K562 (cell line): ENCODE measurements at regions not wholly inside any gene's neighbourhood (a gene's known extent, or its start where the extent isn't known, plus 50 kb on each side); places are given as distances from the start of the nearest gene placed in this dataset.

ENCODE experiments used
- GTF3C2 ChIP-seq: IDR thresholded peaks from 3 replicates; pipeline ENCODE4 v1.6.1; 2011; ENCODE audit warnings: borderline replicate concordance, mild to moderate bottlenecking, moderate library complexity; ENCODE audit not compliant: insufficient read length; ENCODE audit errors: extremely low read depth
- MED1 ChIP-seq: sonication (generic); formaldehyde crosslinking; IDR thresholded peaks from 2 replicates; pipeline ENCODE4 v1.8.1; 2023; ENCODE audit warnings: missing genetic modification reagents, borderline replicate concordance
- NFE2 ChIP-seq: IDR thresholded peaks from 2 replicates; pipeline ENCODE4 v1.6.1; 2014; ENCODE audit warnings: antibody characterized with exemption, low read depth
- TAF9B ChIP-seq: fragments of 450-650 bp; IDR thresholded peaks from 2 replicates; pipeline ENCODE4 v1.6.1; 2018; ENCODE audit warnings: mild to moderate bottlenecking; ENCODE audit not compliant: partially characterized antibody
- ZFP1 ChIP-seq: fragments of 450-650 bp; formaldehyde crosslinking; IDR thresholded peaks from 2 replicates; pipeline ENCODE4 v1.4.0; 2020; ENCODE audit warnings: mild to moderate bottlenecking, mixed read lengths
- ZKSCAN8 ChIP-seq: fragments of 200-800 bp; sonication (Bioruptor generic); IDR thresholded peaks from 2 replicates; pipeline ENCODE4 v1.6.1; 2016; ENCODE audit warnings: missing genetic modification characterization, missing compliant biosample characterization
- ZNF184 ChIP-seq: sonication (generic); formaldehyde crosslinking; IDR thresholded peaks from 2 replicates; pipeline ENCODE4 v1.5.0; 2020; ENCODE audit warnings: missing genetic modification reagents
- ZNF695 ChIP-seq: fragments of 450-650 bp; formaldehyde crosslinking; IDR thresholded peaks from 2 replicates; pipeline ENCODE4 v1.4.0; 2020; ENCODE audit warnings: mild to moderate bottlenecking, moderate library complexity
- TF ChIP-seq, protein P1 (sequence below): fragments of 450-650 bp; IDR thresholded peaks from 2 replicates; pipeline ENCODE4 v1.6.1; 2016; ENCODE audit warnings: mild to moderate bottlenecking, moderate library complexity
- TF ChIP-seq, protein P2 (sequence below): IDR thresholded peaks from 2 replicates; pipeline ENCODE4 v1.6.1; 2011; ENCODE audit not compliant: insufficient read length; ENCODE audit errors: extremely low read depth

DNA sequence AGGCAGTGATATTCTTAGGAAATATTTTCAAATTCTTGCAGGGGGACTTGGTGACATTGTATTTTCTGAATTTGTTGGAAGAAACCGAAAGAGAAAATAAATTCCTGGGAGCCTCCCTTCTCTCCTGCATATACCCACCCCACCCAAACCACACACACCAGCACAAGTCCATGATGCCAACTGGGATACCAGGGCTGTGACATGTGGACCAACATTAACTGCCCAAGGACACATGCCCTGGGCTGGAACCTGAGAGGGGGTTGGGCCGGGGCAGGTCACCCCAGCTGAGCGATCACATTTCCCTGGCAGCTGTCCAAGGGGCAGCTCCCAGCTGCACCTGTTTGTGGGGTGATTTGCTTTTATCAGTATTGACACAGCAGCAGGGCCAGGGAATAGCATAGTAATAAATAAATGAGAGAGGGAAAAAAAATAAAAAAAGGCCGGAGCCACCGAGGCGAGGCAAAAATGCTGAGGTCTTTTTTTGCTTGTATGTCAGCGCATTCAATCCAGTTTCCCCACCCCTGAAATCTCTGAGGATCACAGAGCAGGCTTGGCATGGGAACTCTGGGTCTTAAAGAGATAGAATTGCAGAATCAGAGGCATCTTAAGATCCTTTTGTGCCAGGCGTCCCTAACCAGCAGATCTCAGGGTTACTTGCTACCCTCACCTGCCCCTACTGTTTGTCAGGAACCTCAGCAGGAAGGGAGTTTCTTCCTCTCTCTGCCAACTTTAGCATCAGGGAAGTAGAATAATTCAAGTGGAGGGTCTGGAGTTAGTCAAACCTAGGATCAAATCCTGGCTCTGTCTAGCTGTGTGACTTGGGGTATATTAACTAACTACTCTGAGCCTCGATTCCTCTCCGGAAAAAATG lies 66.5 kb upstream of the PIM1 start (continued):
- TF ChIP-seq, protein P1, sequence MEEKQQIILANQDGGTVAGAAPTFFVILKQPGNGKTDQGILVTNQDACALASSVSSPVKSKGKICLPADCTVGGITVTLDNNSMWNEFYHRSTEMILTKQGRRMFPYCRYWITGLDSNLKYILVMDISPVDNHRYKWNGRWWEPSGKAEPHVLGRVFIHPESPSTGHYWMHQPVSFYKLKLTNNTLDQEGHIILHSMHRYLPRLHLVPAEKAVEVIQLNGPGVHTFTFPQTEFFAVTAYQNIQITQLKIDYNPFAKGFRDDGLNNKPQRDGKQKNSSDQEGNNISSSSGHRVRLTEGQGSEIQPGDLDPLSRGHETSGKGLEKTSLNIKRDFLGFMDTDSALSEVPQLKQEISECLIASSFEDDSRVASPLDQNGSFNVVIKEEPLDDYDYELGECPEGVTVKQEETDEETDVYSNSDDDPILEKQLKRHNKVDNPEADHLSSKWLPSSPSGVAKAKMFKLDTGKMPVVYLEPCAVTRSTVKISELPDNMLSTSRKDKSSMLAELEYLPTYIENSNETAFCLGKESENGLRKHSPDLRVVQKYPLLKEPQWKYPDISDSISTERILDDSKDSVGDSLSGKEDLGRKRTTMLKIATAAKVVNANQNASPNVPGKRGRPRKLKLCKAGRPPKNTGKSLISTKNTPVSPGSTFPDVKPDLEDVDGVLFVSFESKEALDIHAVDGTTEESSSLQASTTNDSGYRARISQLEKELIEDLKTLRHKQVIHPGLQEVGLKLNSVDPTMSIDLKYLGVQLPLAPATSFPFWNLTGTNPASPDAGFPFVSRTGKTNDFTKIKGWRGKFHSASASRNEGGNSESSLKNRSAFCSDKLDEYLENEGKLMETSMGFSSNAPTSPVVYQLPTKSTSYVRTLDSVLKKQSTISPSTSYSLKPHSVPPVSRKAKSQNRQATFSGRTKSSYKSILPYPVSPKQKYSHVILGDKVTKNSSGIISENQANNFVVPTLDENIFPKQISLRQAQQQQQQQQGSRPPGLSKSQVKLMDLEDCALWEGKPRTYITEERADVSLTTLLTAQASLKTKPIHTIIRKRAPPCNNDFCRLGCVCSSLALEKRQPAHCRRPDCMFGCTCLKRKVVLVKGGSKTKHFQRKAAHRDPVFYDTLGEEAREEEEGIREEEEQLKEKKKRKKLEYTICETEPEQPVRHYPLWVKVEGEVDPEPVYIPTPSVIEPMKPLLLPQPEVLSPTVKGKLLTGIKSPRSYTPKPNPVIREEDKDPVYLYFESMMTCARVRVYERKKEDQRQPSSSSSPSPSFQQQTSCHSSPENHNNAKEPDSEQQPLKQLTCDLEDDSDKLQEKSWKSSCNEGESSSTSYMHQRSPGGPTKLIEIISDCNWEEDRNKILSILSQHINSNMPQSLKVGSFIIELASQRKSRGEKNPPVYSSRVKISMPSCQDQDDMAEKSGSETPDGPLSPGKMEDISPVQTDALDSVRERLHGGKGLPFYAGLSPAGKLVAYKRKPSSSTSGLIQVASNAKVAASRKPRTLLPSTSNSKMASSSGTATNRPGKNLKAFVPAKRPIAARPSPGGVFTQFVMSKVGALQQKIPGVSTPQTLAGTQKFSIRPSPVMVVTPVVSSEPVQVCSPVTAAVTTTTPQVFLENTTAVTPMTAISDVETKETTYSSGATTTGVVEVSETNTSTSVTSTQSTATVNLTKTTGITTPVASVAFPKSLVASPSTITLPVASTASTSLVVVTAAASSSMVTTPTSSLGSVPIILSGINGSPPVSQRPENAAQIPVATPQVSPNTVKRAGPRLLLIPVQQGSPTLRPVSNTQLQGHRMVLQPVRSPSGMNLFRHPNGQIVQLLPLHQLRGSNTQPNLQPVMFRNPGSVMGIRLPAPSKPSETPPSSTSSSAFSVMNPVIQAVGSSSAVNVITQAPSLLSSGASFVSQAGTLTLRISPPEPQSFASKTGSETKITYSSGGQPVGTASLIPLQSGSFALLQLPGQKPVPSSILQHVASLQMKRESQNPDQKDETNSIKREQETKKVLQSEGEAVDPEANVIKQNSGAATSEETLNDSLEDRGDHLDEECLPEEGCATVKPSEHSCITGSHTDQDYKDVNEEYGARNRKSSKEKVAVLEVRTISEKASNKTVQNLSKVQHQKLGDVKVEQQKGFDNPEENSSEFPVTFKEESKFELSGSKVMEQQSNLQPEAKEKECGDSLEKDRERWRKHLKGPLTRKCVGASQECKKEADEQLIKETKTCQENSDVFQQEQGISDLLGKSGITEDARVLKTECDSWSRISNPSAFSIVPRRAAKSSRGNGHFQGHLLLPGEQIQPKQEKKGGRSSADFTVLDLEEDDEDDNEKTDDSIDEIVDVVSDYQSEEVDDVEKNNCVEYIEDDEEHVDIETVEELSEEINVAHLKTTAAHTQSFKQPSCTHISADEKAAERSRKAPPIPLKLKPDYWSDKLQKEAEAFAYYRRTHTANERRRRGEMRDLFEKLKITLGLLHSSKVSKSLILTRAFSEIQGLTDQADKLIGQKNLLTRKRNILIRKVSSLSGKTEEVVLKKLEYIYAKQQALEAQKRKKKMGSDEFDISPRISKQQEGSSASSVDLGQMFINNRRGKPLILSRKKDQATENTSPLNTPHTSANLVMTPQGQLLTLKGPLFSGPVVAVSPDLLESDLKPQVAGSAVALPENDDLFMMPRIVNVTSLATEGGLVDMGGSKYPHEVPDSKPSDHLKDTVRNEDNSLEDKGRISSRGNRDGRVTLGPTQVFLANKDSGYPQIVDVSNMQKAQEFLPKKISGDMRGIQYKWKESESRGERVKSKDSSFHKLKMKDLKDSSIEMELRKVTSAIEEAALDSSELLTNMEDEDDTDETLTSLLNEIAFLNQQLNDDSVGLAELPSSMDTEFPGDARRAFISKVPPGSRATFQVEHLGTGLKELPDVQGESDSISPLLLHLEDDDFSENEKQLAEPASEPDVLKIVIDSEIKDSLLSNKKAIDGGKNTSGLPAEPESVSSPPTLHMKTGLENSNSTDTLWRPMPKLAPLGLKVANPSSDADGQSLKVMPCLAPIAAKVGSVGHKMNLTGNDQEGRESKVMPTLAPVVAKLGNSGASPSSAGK, result peak; percentile 53; the same call in 1 of the 2 replicates
- TF ChIP-seq MED1, result no peak
- TF ChIP-seq ZFP1 (CRISPR knock-in tag), result no peak
- no peak for TF ChIP-seq ZNF695 (CRISPR knock-in tag)
- peak; percentile 69 for TF ChIP-seq NFE2
- peak; percentile 98 for TF ChIP-seq TAF9B
- TF ChIP-seq, protein P2, sequence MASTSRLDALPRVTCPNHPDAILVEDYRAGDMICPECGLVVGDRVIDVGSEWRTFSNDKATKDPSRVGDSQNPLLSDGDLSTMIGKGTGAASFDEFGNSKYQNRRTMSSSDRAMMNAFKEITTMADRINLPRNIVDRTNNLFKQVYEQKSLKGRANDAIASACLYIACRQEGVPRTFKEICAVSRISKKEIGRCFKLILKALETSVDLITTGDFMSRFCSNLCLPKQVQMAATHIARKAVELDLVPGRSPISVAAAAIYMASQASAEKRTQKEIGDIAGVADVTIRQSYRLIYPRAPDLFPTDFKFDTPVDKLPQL, result no peak
- TF ChIP-seq ZKSCAN8 (CRISPR knock-in tag), result no peak; the same call in 1 of the 2 replicates
- TF ChIP-seq GTF3C2, result no peak
- TF ChIP-seq ZNF184 (CRISPR knock-in tag), result no peak
